ENCODE measurements at regions not wholly inside any gene's neighbourhood (a gene's known extent, or its start where the extent isn't known, plus 50 kb on each side); places are given as distances from the start of the nearest gene placed in this dataset.

GRCh38 chr5:58145397-58145934 lies 314.4 kb downstream of the PLK2 start:
- TF ChIP-seq GATA1 (IDR thresholded peaks at IDR 0.05; ENCODE audit: low read depth, low read length) = no peak
- TF ChIP-seq POLR2A (IDR thresholded peaks at IDR 0.05; ENCODE audit: low read length) = no peak
- DNase-seq = no peak

DNA sequence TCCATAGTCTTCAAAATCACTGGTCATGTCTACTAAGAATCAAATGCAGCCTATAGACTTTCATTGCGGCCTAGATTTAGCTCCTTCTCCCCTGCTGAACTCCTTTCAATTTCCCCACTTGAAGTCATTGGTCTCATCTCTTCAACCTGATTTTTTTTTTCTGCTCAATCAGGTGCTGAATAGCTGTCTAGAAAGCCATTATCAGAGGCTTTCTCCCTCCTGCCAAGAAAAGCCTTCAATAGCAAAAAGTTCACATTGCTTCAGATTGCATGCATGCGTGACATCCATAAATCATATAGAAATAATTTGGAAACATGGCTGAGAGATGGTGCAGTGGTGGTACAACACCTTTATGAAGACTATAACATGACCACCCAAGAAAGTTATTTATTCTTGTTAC lies 316.2 kb downstream of the PLK2 start:
- no peak for DNase-seq
- TF ChIP-seq POLR2A (IDR thresholded peaks at IDR 0.05; ENCODE audit: low read length) = no peak
- no peak for TF ChIP-seq GATA1 (IDR thresholded peaks at IDR 0.05; ENCODE audit: low read depth, low read length)

GRCh38 chr5:58143181-58143580 lies 316.7 kb downstream of the PLK2 start:
- TF ChIP-seq GATA1 (IDR thresholded peaks at IDR 0.05; ENCODE audit: low read depth, low read length) = no peak
- no peak for TF ChIP-seq POLR2A (IDR thresholded peaks at IDR 0.05; ENCODE audit: low read length)
- DNase-seq = no peak

DNA sequence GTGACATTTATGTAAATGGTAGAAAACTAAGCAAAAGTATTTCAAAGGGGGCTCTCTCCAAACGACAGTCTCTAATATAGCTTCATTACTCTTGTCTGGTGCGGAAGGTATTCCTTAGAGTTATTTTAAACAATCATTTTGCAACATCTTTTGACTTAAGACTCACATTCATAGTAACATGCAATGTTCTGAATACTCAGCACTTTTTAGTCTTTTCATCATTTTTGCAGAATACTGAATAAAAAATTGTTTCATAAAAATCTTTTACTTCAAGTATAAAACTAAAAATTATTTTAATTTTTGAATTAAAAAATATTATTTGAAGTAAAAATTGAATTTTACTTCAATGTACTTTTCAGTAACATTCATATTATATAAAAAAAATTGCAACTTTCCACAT lies 321.1 kb downstream of the PLK2 start:
- TF ChIP-seq GATA1 (IDR thresholded peaks at IDR 0.05; ENCODE audit: low read depth, low read length) (no peak), POLR2A (IDR thresholded peaks at IDR 0.05; ENCODE audit: low read length) (no peak)
- DNase-seq = no peak

DNA sequence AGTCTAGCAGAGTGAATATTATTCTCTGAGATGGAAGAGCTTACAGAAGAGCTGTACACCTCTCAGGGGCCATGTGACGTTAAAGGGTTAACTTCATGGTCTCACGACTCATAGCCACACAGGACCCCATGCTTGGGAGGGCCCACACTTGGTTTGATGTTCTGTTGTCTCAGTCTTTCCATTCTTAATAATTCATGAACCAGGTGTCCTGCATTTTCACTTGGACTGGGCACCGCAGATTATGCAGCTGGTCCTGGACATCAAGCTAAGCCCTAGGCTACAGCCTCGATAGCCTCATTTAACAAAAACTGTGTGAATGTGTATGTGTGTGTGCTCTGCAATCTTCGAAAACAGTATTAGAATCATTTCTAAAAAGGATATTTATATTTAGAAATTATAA lies 323.5 kb downstream of the PLK2 start:
- no peak for TF ChIP-seq POLR2A (IDR thresholded peaks at IDR 0.05; ENCODE audit: low read length)
- no peak for TF ChIP-seq GATA1 (IDR thresholded peaks at IDR 0.05; ENCODE audit: low read depth, low read length)
- DNase-seq = no peak

- TF ChIP-seq POLR2A (IDR thresholded peaks at IDR 0.05; ENCODE audit: low read length) (no peak), GATA1 (IDR thresholded peaks at IDR 0.05; ENCODE audit: low read depth, low read length) (no peak)
These were observed 324.1 kb downstream of the PLK2 start for GRCh38 chr5:58135571-58136335.

DNA sequence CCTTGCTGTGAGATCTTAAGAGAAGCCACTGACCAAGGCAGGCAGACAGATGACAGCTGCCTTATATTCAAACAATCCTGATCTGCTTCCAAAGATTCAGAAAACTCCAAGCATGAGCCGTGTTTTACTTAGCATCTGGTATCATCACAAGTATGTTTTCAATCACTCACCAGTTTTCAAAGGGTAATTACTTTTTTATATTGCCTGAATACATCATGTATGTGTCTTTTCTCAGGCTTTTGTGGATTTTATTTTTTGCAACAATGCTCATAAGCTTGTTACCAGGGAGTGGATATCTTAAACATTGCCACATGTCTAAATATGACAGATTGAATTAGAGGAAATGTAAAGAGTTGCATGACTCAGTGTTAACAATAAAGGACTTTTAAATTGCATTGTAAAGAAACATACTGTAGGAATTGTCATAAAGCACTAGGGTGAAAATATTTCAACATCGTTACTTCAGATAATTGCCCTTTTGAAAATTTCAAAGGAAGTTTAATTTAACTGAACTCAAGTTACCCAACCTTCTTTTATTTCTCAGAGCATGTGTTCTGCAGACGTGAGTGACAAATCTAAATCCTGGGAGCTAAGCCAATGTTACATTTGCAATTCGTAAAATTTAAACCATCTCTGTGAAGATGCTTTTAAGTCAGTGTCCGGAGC lies 326.1 kb downstream of the PLK2 start:
- DNase-seq = no peak
- TF ChIP-seq POLR2A (IDR thresholded peaks at IDR 0.05; ENCODE audit: low read length) = no peak
- no peak for TF ChIP-seq GATA1 (IDR thresholded peaks at IDR 0.05; ENCODE audit: low read depth, low read length)

More at GRCh38 chr5:58135571-58136335, 324.1 kb downstream of the PLK2 start:
- DNase-seq = no peak

DNA sequence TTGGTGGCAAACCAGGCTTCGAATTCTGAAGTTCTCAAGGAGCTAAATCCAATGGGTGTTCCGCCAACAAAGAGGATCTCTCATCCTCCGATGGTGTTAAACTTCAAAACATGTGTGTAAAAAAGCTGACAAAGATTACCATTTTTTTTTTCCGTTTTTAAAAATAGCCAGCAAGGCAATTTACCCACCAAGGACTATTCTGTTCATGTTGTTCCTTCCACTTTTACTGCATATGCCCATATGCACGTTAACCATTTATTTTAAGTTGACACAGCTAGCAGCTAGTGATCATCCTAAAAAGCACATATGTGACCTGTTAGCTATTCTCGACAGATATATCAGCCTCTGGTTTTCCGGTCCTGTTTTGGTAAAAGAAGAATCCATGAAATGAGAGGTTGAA lies 326.7 kb downstream of the PLK2 start:
- TF ChIP-seq GATA1 (IDR thresholded peaks at IDR 0.05; ENCODE audit: low read depth, low read length) (no peak), POLR2A (IDR thresholded peaks at IDR 0.05; ENCODE audit: low read length) (no peak)
- no peak for DNase-seq

- DNase-seq = no peak
- TF ChIP-seq GATA1 (IDR thresholded peaks at IDR 0.05; ENCODE audit: low read depth, low read length) = no peak
- no peak for TF ChIP-seq POLR2A (IDR thresholded peaks at IDR 0.05; ENCODE audit: low read length)
These were observed 332.3 kb downstream of the PLK2 start for GRCh38 chr5:58127255-58128220.

GRCh38 chr5:58123501-58123900 lies 336.4 kb downstream of the PLK2 start:
- DNase-seq = no peak
- no peak for TF ChIP-seq POLR2A (IDR thresholded peaks at IDR 0.05; ENCODE audit: low read length)
- TF ChIP-seq GATA1 (IDR thresholded peaks at IDR 0.05; ENCODE audit: low read depth, low read length) = no peak

DNA sequence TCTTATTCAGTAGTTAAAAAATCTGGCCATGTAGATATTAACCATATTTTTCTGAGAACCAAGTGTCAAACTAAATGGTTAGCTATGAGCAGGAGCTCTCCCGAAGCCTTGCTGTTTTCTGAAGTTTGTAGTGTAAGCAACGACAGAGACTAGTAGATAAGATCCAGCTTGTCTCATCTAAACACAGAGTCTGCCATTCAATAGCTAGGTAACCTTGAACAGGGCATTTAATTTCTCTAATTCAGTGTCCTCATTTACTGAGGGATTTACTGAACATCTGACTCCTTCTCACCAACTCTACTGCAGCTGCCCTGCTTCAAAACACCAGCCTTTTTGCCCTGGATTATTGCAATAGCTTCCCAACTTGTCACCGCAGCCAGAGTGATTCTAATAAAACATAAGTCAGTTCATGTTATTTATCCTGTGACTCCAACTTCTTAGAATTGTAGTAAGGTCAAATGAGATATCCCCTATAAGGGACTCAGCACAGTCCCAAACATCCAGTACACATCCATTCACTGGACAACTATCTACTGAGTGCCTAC lies 337.0 kb downstream of the PLK2 start:
- DNase-seq = no peak
- no peak for TF ChIP-seq GATA1 (IDR thresholded peaks at IDR 0.05; ENCODE audit: low read depth, low read length)
- no peak for TF ChIP-seq POLR2A (IDR thresholded peaks at IDR 0.05; ENCODE audit: low read length)

- no peak for TF ChIP-seq GATA1 (IDR thresholded peaks at IDR 0.05; ENCODE audit: low read depth, low read length)
- TF ChIP-seq POLR2A (IDR thresholded peaks at IDR 0.05; ENCODE audit: low read length) = no peak
- no peak for DNase-seq
These were observed 337.7 kb downstream of the PLK2 start for GRCh38 chr5:58122157-58122556.

DNA sequence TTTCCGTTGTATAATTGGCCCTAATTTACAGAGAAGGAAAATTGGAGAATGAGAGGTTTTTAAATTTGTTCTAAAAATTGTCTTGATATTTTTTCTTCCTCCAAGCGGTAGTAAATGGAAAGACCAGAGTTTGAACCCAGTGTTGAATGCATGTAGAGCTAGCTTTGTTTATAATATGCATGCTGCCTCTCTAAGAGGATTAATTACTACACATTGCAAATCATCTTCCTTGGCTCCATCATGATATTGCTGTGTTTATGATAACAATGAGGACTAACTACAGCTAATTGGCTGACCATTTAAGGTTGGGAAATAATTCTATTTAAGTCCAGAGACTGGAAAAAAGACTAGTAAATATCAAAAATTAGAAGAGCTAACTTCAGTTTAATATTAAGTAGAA lies 338.5 kb downstream of the PLK2 start:
- no peak for TF ChIP-seq GATA1 (IDR thresholded peaks at IDR 0.05; ENCODE audit: low read depth, low read length)
- no peak for TF ChIP-seq POLR2A (IDR thresholded peaks at IDR 0.05; ENCODE audit: low read length)
- DNase-seq = no peak
